ENCODE measurements at regions not wholly inside any gene's neighbourhood (a gene's known extent, or its start where the extent isn't known, plus 50 kb on each side); places are given as distances from the start of the nearest gene placed in this dataset.

DNA sequence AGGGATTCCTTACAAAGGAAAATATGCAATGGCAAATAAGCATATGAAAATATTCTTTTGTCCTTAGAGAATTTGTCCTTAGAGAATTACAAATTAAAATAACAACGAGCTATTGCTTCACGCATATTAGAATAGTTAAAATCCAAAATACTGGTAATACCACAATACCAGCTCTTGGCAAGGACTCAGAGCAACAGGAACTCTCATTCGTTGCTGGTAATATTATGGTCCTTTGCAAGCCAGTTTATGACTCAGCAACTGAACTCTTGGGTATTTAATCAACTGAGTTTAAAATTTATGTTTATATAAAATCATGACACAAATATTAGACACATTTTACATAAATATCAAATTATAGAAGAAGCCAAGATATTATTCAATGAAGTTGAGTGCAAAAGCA lies 1730.4 kb downstream of the SI start:
- ATAC-seq: no peak
- H3K9me3 ChIP-seq: peaks cover 0 to 4% of the 10 kb centered on the region in 2 donors

DNA sequence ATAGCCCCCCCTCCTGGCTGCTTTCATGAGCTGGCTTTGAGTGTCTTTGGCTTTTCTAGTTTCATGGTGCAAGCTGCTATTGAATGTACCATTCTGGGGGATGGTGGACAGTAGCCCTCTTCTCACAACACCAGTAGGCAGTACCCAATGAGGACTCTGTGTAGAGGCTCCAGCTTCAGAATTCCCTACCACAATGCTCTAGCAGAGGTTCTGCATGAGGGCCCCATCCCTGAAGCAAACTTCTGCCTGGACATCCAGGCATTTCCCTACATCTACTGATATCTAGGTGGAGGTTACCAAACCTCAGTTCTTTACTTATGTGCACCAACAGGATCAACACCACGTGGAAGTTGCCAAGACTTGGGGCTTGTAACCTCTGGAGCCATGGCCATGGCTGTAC lies 1742.9 kb downstream of the SI start:
- Histone ChIP-seq H3K36me3 (no peaks in the 10 kb centered on the region), H3K4me3 (no peak overlapping the region), H3K27me3 (no peaks in the 10 kb centered on the region), H3K27ac (no peak overlapping the region), H3K4me1 (no peaks in the 10 kb centered on the region), H3K9me3 (peaks cover 0 to 10% of the 10 kb centered on the region in 2 donors)
- ATAC-seq (no peak), DNase-seq (no peak)
- intact Hi-C loops (cut with DNase I): no loop called here
- TF ChIP-seq, protein P1, sequence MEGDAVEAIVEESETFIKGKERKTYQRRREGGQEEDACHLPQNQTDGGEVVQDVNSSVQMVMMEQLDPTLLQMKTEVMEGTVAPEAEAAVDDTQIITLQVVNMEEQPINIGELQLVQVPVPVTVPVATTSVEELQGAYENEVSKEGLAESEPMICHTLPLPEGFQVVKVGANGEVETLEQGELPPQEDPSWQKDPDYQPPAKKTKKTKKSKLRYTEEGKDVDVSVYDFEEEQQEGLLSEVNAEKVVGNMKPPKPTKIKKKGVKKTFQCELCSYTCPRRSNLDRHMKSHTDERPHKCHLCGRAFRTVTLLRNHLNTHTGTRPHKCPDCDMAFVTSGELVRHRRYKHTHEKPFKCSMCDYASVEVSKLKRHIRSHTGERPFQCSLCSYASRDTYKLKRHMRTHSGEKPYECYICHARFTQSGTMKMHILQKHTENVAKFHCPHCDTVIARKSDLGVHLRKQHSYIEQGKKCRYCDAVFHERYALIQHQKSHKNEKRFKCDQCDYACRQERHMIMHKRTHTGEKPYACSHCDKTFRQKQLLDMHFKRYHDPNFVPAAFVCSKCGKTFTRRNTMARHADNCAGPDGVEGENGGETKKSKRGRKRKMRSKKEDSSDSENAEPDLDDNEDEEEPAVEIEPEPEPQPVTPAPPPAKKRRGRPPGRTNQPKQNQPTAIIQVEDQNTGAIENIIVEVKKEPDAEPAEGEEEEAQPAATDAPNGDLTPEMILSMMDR (IDR thresholded peaks at IDR 0.05): no peak

More for the DNA sequence above, 1730.4 kb downstream of the SI start:
- Histone ChIP-seq H3K4me3 (no peak overlapping the region), H3K27ac (no peak overlapping the region), H3K36me3 (no peaks in the 10 kb centered on the region), H3K27me3 (no peaks in the 10 kb centered on the region), H3K4me1 (no peaks in the 10 kb centered on the region)
- TF ChIP-seq, protein P1 (IDR thresholded peaks at IDR 0.05): no peak
- no peak for DNase-seq
- intact Hi-C loops (cut with DNase I): no loop called here

DNA sequence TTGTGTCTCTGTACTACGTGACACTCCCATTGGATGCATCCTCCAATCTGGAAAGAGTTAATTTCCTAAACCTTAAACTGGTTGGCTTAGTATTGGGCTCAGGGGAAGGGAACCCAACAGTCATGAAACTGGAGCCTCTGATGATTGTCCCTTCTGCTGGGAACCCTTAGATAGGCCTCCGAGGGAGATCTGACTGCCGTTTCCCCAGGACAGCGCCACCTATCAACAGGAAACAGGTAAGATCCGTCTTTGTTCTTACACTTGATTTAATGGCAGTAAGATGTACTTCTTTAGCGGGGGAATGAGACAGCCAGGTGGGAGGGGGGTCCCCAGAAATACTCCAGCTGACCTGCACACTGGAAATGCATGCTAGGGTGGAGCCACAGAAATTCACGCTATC lies 1749.6 kb downstream of the SI start:
- H3K36me3 ChIP-seq: no peaks in the 10 kb centered on the region
- H3K27ac ChIP-seq: no peak overlapping the region
- no peak overlapping the region for H3K4me3 ChIP-seq
- ATAC-seq (no peak), DNase-seq (no peak)
- TF ChIP-seq, protein P1 (IDR thresholded peaks at IDR 0.05): no peak
- H3K9me3 ChIP-seq: peaks cover 4 to 27% of the 10 kb centered on the region in 2 donors
- intact Hi-C loops (cut with DNase I): no loop called here
- no peaks in the 10 kb centered on the region for H3K27me3 ChIP-seq
- H3K4me1 ChIP-seq: no peaks in the 10 kb centered on the region

DNA sequence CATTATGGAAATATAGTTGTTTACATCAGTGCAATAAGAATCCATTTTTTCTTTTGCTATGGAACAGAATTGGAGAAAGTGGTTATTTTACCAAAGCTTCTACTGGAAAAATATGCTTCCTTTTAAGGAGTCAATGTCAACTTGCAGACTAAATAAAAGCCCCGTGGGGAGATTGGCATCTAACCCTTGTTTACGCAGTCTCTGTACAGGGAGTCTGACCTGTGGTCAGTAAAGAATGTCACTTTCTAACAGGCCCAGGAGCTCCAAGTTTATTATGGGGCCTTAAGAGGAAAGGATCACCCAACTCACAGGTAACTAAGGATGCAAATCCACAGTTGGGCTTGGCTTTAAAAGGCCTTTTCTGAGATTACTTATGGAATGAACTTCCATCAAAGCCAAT lies 1751.2 kb downstream of the SI start:
- DNase-seq: no peak
- Histone ChIP-seq H3K27me3 (no peaks in the 10 kb centered on the region), H3K36me3 (no peaks in the 10 kb centered on the region), H3K4me1 (no peaks in the 10 kb centered on the region), H3K9me3 (peaks cover 4 to 34% of the 10 kb centered on the region in 2 donors), H3K27ac (no peak overlapping the region), H3K4me3 (no peak overlapping the region)
- intact Hi-C loops (cut with DNase I): no loop called here
- TF ChIP-seq, protein P1 (IDR thresholded peaks at IDR 0.05): no peak
- no peak for ATAC-seq

DNA sequence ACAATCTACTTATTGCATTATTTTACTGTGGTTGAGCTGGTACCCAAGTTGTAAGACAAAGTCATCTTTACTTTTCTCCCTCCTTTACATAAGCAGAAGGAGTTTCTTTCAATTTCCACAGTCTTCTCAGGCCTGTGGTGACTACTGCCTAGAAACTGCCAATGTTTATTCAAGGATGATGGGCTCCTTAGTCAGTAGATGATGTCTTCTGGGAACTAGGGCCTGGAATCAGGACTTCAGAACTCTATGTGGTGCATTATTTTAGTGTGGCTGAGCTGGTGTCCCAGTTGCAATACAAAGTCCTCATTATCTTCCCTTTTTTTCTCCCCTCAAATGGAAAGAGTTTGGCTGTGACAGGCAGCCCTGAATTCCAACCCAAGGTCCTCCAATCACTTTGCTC lies 1762.5 kb downstream of the SI start:
- Histone ChIP-seq H3K27me3 (no peaks in the 10 kb centered on the region), H3K27ac (no peak overlapping the region), H3K4me3 (no peak overlapping the region), H3K9me3 (peaks cover 0 to 9% of the 10 kb centered on the region in 2 donors), H3K36me3 (no peaks in the 10 kb centered on the region), H3K4me1 (no peaks in the 10 kb centered on the region)
- ATAC-seq (no peak), DNase-seq (no peak)
- TF ChIP-seq, protein P1 (IDR thresholded peaks at IDR 0.05): no peak
- intact Hi-C loops (cut with DNase I): no loop called here

All from left lung (tissue), 4 donors.